HG03439 (cell line): ENCODE measurements at regions not wholly inside any gene's neighbourhood (a gene's known extent, or its start where the extent isn't known, plus 50 kb on each side); places are given as distances from the start of the nearest gene placed in this dataset.

Experiments
- ATAC-seq: cut with Tn5 transposase; IDR thresholded peaks from one replicate; pipeline ENCODE4 v1.9.1; 2021; ENCODE audit warnings: mild to moderate bottlenecking, moderate library complexity; ENCODE audit not compliant: unreplicated experiment

GRCh38 chr20:50257860-50258259, 67.2 kb downstream of the CEBPB start:
- no peak for ATAC-seq

- ATAC-seq, result no peak
Measured at GRCh38 chr20:50258790-50259483, 68.3 kb downstream of the CEBPB start.

- ATAC-seq, result no peak
Measured at GRCh38 chr20:50259705-50260478, 69.3 kb downstream of the CEBPB start.

- ATAC-seq, result no peak
Measured at GRCh38 chr20:50260479-50261221, 70.0 kb downstream of the CEBPB start.

GRCh38 chr20:50261471-50262212, 71.0 kb downstream of the CEBPB start:
- ATAC-seq, result no peak

- ATAC-seq, result no peak
Measured at GRCh38 chr20:50263831-50264230, 73.2 kb downstream of the CEBPB start.

GRCh38 chr20:50264534-50265145, 74.0 kb downstream of the CEBPB start:
- no peak for ATAC-seq

- no peak for ATAC-seq
Measured at GRCh38 chr20:50265245-50265946, 74.8 kb downstream of the CEBPB start.

- ATAC-seq, result no peak
Measured at GRCh38 chr20:50266293-50267040, 75.8 kb downstream of the CEBPB start.

- no peak for ATAC-seq
Measured at GRCh38 chr20:50267041-50267865, 76.6 kb downstream of the CEBPB start.

GRCh38 chr20:50267866-50268219, 77.2 kb downstream of the CEBPB start:
- ATAC-seq, result no peak

GRCh38 chr20:50269091-50270033, 78.7 kb downstream of the CEBPB start:
- ATAC-seq, result no peak

- no peak for ATAC-seq
Measured at GRCh38 chr20:50270034-50270395, 79.4 kb downstream of the CEBPB start.

GRCh38 chr20:50270569-50270968, 79.9 kb downstream of the CEBPB start:
- ATAC-seq, result no peak

GRCh38 chr20:50271176-50271575, 80.5 kb downstream of the CEBPB start:
- no peak for ATAC-seq

GRCh38 chr20:50271612-50272011, 81.0 kb downstream of the CEBPB start:
- ATAC-seq, result no peak

GRCh38 chr20:50272030-50272723, 81.5 kb downstream of the CEBPB start:
- ATAC-seq, result no peak
